SK-N-SH (cell line): ENCODE measurements at regions not wholly inside any gene's neighbourhood (a gene's known extent, or its start where the extent isn't known, plus 50 kb on each side); places are given as distances from the start of the nearest gene placed in this dataset.

Experiments
- CTCF ChIA-PET: fragments of 300-600, 350-600 bp; formaldehyde crosslinking; extraction: SDS; loops from one replicate; lab custom pipeline; 2021; lab: Yijun Ruan, JAX
- POLR2A ChIA-PET: fragments of 350-600 bp; sonication (Branson Sonifier 250); formaldehyde crosslinking; extraction: SDS; loops from one replicate; lab custom pipeline; 2020; ENCODE audit warnings: antibody characterized with exemption, inconsistent platforms; lab: Yijun Ruan, JAX
- DNase-seq: peaks from one replicate; pipeline ENCODE4 v3.0.0; 2012
- H2AFZ ChIP-seq: fragments of 200-600 bp; sonication (generic); 2 replicates; pipeline ENCODE4 v1.8.1; 2016; ENCODE audit warnings: antibody characterized with exemption, mild to moderate bottlenecking, low read depth
- H3F3A ChIP-seq: fragments of 200-600 bp; sonication (generic); replicated peaks from 2 replicates; pipeline ENCODE3; 2016; ENCODE audit warnings: antibody characterized with exemption, mild to moderate bottlenecking; ENCODE audit not compliant: insufficient read depth
- H3K27ac ChIP-seq, 2 experiments: fragments of 200-500 bp in 1 of 2; fragments of 200-600 bp in 1 of 2; sonication (Bioruptor generic) in 1 of 2; sonication (generic), shearing (Covaris generic) in 1 of 2; 2 replicates each; pipeline versions ENCODE4 v1.5.1 to v1.6.1; 2014 to 2016; ENCODE audit warnings: low read depth in 2 of 2, inconsistent platforms in 1 of 2, low read length in 1 of 2, mild to moderate bottlenecking in 1 of 2, mixed read lengths in 1 of 2
- H3K27me3 ChIP-seq: fragments of 200-600 bp; sonication (generic), shearing (Covaris generic); 2 replicates; pipeline ENCODE4 v1.6.1; 2016; ENCODE audit warnings: mixed run types; ENCODE audit not compliant: insufficient read depth
- H3K36me3 ChIP-seq, 2 experiments: fragments of 200-500 bp in 1 of 2; fragments of 200-600 bp in 1 of 2; sonication (Bioruptor generic) in 1 of 2; sonication (generic) in 1 of 2; replicated peaks in 1 of 2; 2 replicates each; pipeline versions ENCODE3 to v1.5.1; 2014 to 2016; ENCODE audit warnings: low read length in 1 of 2, mild to moderate bottlenecking in 1 of 2; ENCODE audit not compliant: insufficient read depth in 2 of 2, control insufficient read depth in 1 of 2
- H3K4me1 ChIP-seq, 2 experiments: fragments of 200-500 bp in 1 of 2; fragments of 200-600 bp in 1 of 2; sonication (Bioruptor generic) in 1 of 2; sonication (generic), shearing (Covaris generic) in 1 of 2; 2 replicates each; pipeline versions ENCODE4 v1.5.1 to v1.6.1; 2014 to 2016; ENCODE audit warnings: low read depth in 1 of 2, low read length in 1 of 2, mixed run types in 1 of 2; ENCODE audit not compliant: insufficient read depth in 2 of 2, control insufficient read depth in 1 of 2
- H3K4me2 ChIP-seq: fragments of 200-600 bp; sonication (generic), shearing (Covaris generic); 2 replicates; pipeline ENCODE4 v1.6.1; 2017; ENCODE audit warnings: mixed run types
- H3K4me3 ChIP-seq, 2 experiments: fragments of 200-500 bp in 1 of 2; fragments of 200-600 bp in 1 of 2; sonication (Bioruptor generic) in 1 of 2; sonication (generic), shearing (Covaris generic) in 1 of 2; 2 replicates each; pipeline versions ENCODE4 v1.5.1 to v1.8.1; 2014 to 2016; ENCODE audit warnings: low read depth in 2 of 2, inconsistent platforms in 1 of 2, low read length in 1 of 2, mild to moderate bottlenecking in 1 of 2, mixed read lengths in 1 of 2, moderate library complexity in 1 of 2
- H3K79me2 ChIP-seq: fragments of 200-600 bp; sonication (generic); 2 replicates; pipeline ENCODE4 v1.8.1; 2017; ENCODE audit warnings: mild to moderate bottlenecking; ENCODE audit not compliant: insufficient read depth
- H3K9ac ChIP-seq: fragments of 200-600 bp; sonication (generic); 2 replicates; pipeline ENCODE4 v1.6.1; 2017; ENCODE audit warnings: mixed run types
- H3K9me2 ChIP-seq: fragments of 200-600 bp; sonication (generic); 2 replicates; pipeline ENCODE4 v1.6.1; 2017; ENCODE audit warnings: mixed run types
- H3K9me3 ChIP-seq: fragments of 200-600 bp; sonication (generic); 2 replicates; pipeline ENCODE4 v1.6.1; 2017; ENCODE audit warnings: mixed run types, mild to moderate bottlenecking, moderate library complexity
- H4K20me1 ChIP-seq: fragments of 200-600 bp; sonication (generic); 2 replicates; pipeline ENCODE4 v1.6.1; 2017; ENCODE audit warnings: mild to moderate bottlenecking, mixed run types; ENCODE audit not compliant: insufficient read depth
- CHD2 ChIP-seq: fragments of 150-350 bp; IDR thresholded peaks from 2 replicates; pipeline ENCODE4 v1.6.1; 2018; ENCODE audit warnings: low read length; ENCODE audit not compliant: partially characterized antibody
- FOXM1 ChIP-seq: IDR thresholded peaks from 2 replicates; pipeline ENCODE4 v1.4.0; 2012; ENCODE audit warnings: low read depth, mild to moderate bottlenecking
- IRF3 ChIP-seq: fragments of 150-350 bp; IDR thresholded peaks from 2 replicates; pipeline ENCODE4 v1.6.1; 2016; ENCODE audit warnings: mild to moderate bottlenecking, low read depth, low read length
- JUND ChIP-seq: IDR thresholded peaks from 2 replicates; pipeline ENCODE4 v1.4.0; 2012
- NFIC ChIP-seq: IDR thresholded peaks from 2 replicates; pipeline ENCODE4 v1.4.0; 2012; ENCODE audit warnings: borderline replicate concordance
- NRF1 ChIP-seq: IDR thresholded peaks from 2 replicates; pipeline ENCODE4 v1.6.1; 2012; ENCODE audit warnings: low read depth, mild to moderate bottlenecking, low read length
- REST ChIP-seq: IDR thresholded peaks from 2 replicates; pipeline ENCODE4 v1.6.1; 2012; ENCODE audit warnings: mild to moderate bottlenecking, low read depth, low read length, moderate library complexity
- TEAD4 ChIP-seq: IDR thresholded peaks from 2 replicates; pipeline ENCODE4 v1.4.0; 2012; ENCODE audit warnings: mild to moderate bottlenecking, borderline replicate concordance; ENCODE audit not compliant: insufficient read depth
- WGBS: methylation state at CpG from one replicate; pipeline ENCODE4 v1.1.6; 2017; ENCODE audit warnings: low lambda C conversion rate; 5-methylcytosine and 5-hydroxymethylcytosine counted together
- TF ChIP-seq, protein P1 (sequence below): fragments of 200-600 bp; sonication (generic); IDR thresholded peaks from 2 replicates; pipeline ENCODE4 v1.6.1; 2017; ENCODE audit warnings: antibody characterized with exemption, mild to moderate bottlenecking, moderate library complexity

GRCh38 chr6:56346958-56347357 lies 99.6 kb upstream of the COL21A1 start:
- ChIA-PET POLR2A (no interaction called here), CTCF (interaction anchor here (2.8 kb wide), 1 partner anchor 249 kb away, joined by 10 read pairs; no protein-coding TSS in a partner anchor)
- H3K4me2 ChIP-seq = no peak overlapping the region
- no peaks in the 10 kb centered on the region for H3K9me2 ChIP-seq
- no peak overlapping the region for H2AFZ ChIP-seq
- H3K4me1 ChIP-seq = peaks cover 7 to 29% of the 10 kb centered on the region in 2 experiments
- DNase-seq = no peak
- no peak overlapping the region for H3K4me3 ChIP-seq
- H3K27ac ChIP-seq = peak overlapping the region in 1 of 2 experiments; percentile 81; a peak in 2 of 4 replicates
- H3F3A ChIP-seq = peaks cover 36% of the 10 kb centered on the region
- H4K20me1 ChIP-seq = no peaks in the 10 kb centered on the region
- WGBS = 89% methylated on average over 4 of the region's 4 CpGs
- no peaks in the 10 kb centered on the region for H3K79me2 ChIP-seq
- no peaks in the 10 kb centered on the region for H3K36me3 ChIP-seq
- no peak for TF ChIP-seq FOXM1
- TF ChIP-seq NFIC = no peak
- TF ChIP-seq IRF3 = no peak
- 0 out of 2 replicates have a peak, but pooled peaks have one; percentile 11 for TF ChIP-seq TEAD4
- TF ChIP-seq NRF1 = no peak
- TF ChIP-seq CHD2 = no peak
- no peak for TF ChIP-seq JUND
- TF ChIP-seq, protein P1, sequence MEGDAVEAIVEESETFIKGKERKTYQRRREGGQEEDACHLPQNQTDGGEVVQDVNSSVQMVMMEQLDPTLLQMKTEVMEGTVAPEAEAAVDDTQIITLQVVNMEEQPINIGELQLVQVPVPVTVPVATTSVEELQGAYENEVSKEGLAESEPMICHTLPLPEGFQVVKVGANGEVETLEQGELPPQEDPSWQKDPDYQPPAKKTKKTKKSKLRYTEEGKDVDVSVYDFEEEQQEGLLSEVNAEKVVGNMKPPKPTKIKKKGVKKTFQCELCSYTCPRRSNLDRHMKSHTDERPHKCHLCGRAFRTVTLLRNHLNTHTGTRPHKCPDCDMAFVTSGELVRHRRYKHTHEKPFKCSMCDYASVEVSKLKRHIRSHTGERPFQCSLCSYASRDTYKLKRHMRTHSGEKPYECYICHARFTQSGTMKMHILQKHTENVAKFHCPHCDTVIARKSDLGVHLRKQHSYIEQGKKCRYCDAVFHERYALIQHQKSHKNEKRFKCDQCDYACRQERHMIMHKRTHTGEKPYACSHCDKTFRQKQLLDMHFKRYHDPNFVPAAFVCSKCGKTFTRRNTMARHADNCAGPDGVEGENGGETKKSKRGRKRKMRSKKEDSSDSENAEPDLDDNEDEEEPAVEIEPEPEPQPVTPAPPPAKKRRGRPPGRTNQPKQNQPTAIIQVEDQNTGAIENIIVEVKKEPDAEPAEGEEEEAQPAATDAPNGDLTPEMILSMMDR = no peak
- H3K9ac ChIP-seq = no peak overlapping the region; the same call in 1 of the 2 replicates
- H3K9me3 ChIP-seq = no peaks in the 10 kb centered on the region
- H3K27me3 ChIP-seq = no peaks in the 10 kb centered on the region

DNA sequence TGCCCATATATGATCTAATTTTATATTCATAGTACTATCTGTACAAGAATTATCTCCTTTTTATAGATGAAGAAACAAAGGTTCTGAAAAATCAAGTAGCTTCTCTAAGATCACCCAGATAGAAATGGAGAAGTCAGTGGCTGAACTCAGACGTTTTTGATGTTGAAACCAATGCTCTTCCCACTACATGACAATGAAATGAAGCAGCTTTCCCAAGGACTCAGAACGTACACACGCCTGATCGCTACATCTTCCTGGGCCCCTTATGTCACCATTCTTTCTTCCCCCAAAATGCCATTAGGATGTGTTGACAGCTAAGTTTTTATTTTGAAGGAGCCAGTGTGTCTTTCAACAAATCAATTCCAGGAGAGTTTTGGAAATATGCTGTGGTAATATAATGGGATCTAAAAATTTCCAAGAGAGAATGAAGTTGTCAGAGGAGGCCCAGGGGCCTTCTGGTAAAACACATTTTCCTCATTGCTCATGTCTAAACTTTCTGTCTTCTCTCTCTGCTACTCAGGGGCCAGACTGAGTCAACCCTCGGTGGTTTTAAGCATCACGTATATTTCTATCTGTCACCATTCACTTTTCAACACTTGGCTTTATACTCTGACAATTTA lies 98.1 kb upstream of the COL21A1 start:
- no peak overlapping the region for H3K4me3 ChIP-seq
- H3K9me3 ChIP-seq = no peaks in the 10 kb centered on the region
- H2AFZ ChIP-seq = no peak overlapping the region
- H3K4me1 ChIP-seq = peaks cover 7 to 29% of the 10 kb centered on the region in 2 experiments
- no peaks in the 10 kb centered on the region for H3K36me3 ChIP-seq
- TF ChIP-seq CHD2 (no peak), REST (no peak)
- H4K20me1 ChIP-seq = no peaks in the 10 kb centered on the region
- H3K27me3 ChIP-seq = no peaks in the 10 kb centered on the region
- no peaks in the 10 kb centered on the region for H3K79me2 ChIP-seq
- H3K4me2 ChIP-seq = no peak overlapping the region
- 91% methylated on average over 6 of the region's 6 CpGs for WGBS
- H3F3A ChIP-seq = peaks cover 36% of the 10 kb centered on the region
- no peak overlapping the region for H3K9ac ChIP-seq
- POLR2A ChIA-PET = no interaction called here
- CTCF ChIA-PET = no interaction called here
- no peak for DNase-seq
- no peaks in the 10 kb centered on the region for H3K9me2 ChIP-seq
- H3K27ac ChIP-seq = no peak overlapping the region
